HepG2 (cell line): ENCODE measurements at regions not wholly inside any gene's neighbourhood (a gene's known extent, or its start where the extent isn't known, plus 50 kb on each side); places are given as distances from the start of the nearest gene placed in this dataset.

Experiments
- HOXD1 ChIP-seq: sonication (generic); formaldehyde crosslinking; IDR thresholded peaks from 2 replicates; pipeline ENCODE4 v1.5.0; 2020; ENCODE audit warnings: missing genetic modification reagents
- MTA3 ChIP-seq: sonication (generic); formaldehyde crosslinking; IDR thresholded peaks from 2 replicates; pipeline ENCODE4 v1.4.0; 2020; ENCODE audit warnings: missing genetic modification reagents
- NCOA2 ChIP-seq: sonication (generic); formaldehyde crosslinking; IDR thresholded peaks from 2 replicates; pipeline ENCODE4 v1.8.0; 2022; ENCODE audit warnings: inconsistent platforms
- NFIC ChIP-seq: IDR thresholded peaks from 2 replicates; pipeline ENCODE4 v1.6.1; 2012; ENCODE audit warnings: mild to moderate bottlenecking, low read length, inconsistent platforms
- NR3C1 ChIP-seq: sonication (generic); formaldehyde crosslinking; IDR thresholded peaks from 2 replicates; pipeline ENCODE4 v1.4.0; 2020; ENCODE audit warnings: missing genetic modification reagents
- SAP130 ChIP-seq: IDR thresholded peaks from 2 replicates; pipeline ENCODE4 v1.6.1; 2016; ENCODE audit warnings: low read depth
- SIX4 ChIP-seq: sonication (generic); formaldehyde crosslinking; IDR thresholded peaks from 2 replicates; pipeline ENCODE4 v1.4.0; 2020; ENCODE audit warnings: missing genetic modification reagents
- TOE1 ChIP-seq: sonication (generic); formaldehyde crosslinking; IDR thresholded peaks from 2 replicates; pipeline ENCODE4 v1.4.0; 2020; ENCODE audit warnings: mild to moderate bottlenecking, missing genetic modification reagents
- ZFP36L1 ChIP-seq: sonication (generic); formaldehyde crosslinking; IDR thresholded peaks from 2 replicates; pipeline ENCODE4 v1.8.0; 2022; ENCODE audit warnings: mild to moderate bottlenecking, missing genetic modification reagents, moderate library complexity
- TF ChIP-seq, protein P1 (sequence below): sonication (generic); formaldehyde crosslinking; IDR thresholded peaks from 2 replicates; pipeline ENCODE4 v1.4.0; 2020; ENCODE audit warnings: missing genetic modification reagents
- TF ChIP-seq, protein P2 (sequence below): IDR thresholded peaks from 2 replicates; pipeline ENCODE4 v1.6.1; 2016; ENCODE audit warnings: mild to moderate bottlenecking
- TF ChIP-seq, protein P3 (sequence below): sonication (generic); formaldehyde crosslinking; IDR thresholded peaks from 2 replicates; pipeline ENCODE4 v1.5.0; 2020; ENCODE audit warnings: missing genetic modification reagents
- TF ChIP-seq, protein P4 (sequence below): sonication (generic); formaldehyde crosslinking; IDR thresholded peaks from 2 replicates; pipeline ENCODE4 v1.4.0; 2020; ENCODE audit warnings: missing genetic modification reagents
- TF ChIP-seq, protein P5 (sequence below), 2 experiments: fragments of 450-650 bp in 1 of 2; sonication (generic) in 1 of 2; formaldehyde crosslinking; IDR thresholded peaks; 2 replicates each; pipeline versions ENCODE4 v1.5.0 to v1.8.0; 2020 to 2022; ENCODE audit warnings: mild to moderate bottlenecking in 1 of 2, missing genetic modification reagents in 1 of 2
- TF ChIP-seq, protein P6 (sequence below): IDR thresholded peaks from 2 replicates; pipeline ENCODE4 v1.6.1; 2012; ENCODE audit warnings: low read depth, low read length, improper control_type of control experiment
- TF ChIP-seq, protein P7 (sequence below): sonication (generic); formaldehyde crosslinking; IDR thresholded peaks from 2 replicates; pipeline ENCODE4 v1.5.0; 2020; ENCODE audit warnings: missing genetic modification reagents, mild to moderate bottlenecking, borderline replicate concordance

DNA sequence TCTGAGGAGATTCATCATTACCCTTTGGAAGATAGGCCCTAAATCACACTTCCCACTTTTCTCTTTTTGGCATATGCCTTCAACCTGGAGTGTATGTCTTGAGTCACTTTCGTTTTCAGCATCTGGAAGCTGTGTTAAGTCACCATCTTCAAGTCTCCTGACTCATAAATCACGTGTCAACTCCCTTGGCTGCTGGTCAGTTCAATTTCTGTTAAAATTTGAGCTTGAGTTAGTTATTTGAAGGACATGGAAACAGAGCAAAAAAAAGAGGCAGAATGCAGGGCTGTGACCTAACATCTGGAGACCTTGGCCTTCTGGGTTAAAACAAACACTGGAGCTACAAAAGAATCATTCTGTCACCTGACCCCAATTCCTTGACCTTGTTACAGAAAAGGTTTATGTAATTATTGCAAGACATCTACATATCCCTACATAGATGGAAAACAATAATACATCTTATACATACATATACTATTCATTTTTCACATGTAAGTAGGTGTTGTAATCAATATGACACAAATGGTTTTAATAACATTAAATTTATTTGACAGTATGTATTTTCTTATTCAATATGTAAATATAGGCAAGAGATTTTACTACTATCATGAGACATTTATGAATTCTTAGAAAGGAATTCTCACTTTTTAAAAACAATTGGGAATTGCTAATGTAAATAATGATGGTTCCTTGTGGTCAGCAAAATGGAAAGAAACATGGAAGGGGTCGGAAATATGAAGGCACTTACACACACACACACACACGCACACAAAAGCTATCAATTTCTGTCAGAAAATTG lies 169.7 kb upstream of the PHYHIPL start (continued):
- TF ChIP-seq, protein P1, sequence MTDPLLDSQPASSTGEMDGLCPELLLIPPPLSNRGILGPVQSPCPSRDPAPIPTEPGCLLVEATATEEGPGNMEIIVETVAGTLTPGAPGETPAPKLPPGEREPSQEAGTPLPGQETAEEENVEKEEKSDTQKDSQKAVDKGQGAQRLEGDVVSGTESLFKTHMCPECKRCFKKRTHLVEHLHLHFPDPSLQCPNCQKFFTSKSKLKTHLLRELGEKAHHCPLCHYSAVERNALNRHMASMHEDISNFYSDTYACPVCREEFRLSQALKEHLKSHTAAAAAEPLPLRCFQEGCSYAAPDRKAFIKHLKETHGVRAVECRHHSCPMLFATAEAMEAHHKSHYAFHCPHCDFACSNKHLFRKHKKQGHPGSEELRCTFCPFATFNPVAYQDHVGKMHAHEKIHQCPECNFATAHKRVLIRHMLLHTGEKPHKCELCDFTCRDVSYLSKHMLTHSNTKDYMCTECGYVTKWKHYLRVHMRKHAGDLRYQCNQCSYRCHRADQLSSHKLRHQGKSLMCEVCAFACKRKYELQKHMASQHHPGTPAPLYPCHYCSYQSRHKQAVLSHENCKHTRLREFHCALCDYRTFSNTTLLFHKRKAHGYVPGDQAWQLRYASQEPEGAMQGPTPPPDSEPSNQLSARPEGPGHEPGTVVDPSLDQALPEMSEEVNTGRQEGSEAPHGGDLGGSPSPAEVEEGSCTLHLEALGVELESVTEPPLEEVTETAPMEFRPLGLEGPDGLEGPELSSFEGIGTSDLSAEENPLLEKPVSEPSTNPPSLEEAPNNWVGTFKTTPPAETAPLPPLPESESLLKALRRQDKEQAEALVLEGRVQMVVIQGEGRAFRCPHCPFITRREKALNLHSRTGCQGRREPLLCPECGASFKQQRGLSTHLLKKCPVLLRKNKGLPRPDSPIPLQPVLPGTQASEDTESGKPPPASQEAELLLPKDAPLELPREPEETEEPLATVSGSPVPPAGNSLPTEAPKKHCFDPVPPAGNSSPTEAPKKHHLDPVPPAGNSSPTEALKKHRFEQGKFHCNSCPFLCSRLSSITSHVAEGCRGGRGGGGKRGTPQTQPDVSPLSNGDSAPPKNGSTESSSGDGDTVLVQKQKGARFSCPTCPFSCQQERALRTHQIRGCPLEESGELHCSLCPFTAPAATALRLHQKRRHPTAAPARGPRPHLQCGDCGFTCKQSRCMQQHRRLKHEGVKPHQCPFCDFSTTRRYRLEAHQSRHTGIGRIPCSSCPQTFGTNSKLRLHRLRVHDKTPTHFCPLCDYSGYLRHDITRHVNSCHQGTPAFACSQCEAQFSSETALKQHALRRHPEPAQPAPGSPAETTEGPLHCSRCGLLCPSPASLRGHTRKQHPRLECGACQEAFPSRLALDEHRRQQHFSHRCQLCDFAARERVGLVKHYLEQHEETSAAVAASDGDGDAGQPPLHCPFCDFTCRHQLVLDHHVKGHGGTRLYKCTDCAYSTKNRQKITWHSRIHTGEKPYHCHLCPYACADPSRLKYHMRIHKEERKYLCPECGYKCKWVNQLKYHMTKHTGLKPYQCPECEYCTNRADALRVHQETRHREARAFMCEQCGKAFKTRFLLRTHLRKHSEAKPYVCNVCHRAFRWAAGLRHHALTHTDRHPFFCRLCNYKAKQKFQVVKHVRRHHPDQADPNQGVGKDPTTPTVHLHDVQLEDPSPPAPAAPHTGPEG (CRISPR knock-in tag) = 0 out of 2 replicates have a peak, but pooled peaks have one; percentile 18
- TF ChIP-seq, protein P2, sequence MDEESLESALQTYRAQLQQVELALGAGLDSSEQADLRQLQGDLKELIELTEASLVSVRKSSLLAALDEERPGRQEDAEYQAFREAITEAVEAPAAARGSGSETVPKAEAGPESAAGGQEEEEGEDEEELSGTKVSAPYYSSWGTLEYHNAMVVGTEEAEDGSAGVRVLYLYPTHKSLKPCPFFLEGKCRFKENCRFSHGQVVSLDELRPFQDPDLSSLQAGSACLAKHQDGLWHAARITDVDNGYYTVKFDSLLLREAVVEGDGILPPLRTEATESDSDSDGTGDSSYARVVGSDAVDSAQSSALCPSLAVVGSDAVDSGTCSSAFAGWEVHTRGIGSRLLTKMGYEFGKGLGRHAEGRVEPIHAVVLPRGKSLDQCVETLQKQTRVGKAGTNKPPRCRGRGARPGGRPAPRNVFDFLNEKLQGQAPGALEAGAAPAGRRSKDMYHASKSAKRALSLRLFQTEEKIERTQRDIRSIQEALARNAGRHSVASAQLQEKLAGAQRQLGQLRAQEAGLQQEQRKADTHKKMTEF (CRISPR knock-in tag) = peak; percentile 51
- TF ChIP-seq NCOA2 (CRISPR knock-in tag) (peak; percentile 98), NR3C1 (CRISPR knock-in tag) (no peak), TOE1 (CRISPR knock-in tag) (no peak), ZFP36L1 (CRISPR knock-in tag) (0 out of 2 replicates have a peak, but pooled peaks have one; percentile 68), HOXD1 (CRISPR knock-in tag) (0 out of 2 replicates have a peak, but pooled peaks have one; percentile 45), NFIC (peak; percentile 90), SIX4 (CRISPR knock-in tag) (peak; percentile 93), MTA3 (CRISPR knock-in tag) (no peak), SAP130 (CRISPR knock-in tag) (peak; percentile 27; the same call in 1 of the 2 replicates)
- TF ChIP-seq, protein P3, sequence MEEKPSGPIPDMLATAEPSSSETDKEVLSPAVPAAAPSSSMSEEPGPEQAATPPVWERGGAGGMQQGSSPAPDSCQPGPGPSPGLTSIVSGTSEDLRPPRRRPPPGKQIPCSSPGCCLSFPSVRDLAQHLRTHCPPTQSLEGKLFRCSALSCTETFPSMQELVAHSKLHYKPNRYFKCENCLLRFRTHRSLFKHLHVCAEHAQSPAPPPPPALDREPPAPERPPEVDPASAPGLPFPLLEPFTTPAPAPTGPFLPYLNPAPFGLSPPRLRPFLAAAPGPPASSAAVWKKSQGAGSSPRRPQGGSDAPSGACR = peak; percentile 55; the same call in 1 of the 2 replicates
- TF ChIP-seq, protein P4, sequence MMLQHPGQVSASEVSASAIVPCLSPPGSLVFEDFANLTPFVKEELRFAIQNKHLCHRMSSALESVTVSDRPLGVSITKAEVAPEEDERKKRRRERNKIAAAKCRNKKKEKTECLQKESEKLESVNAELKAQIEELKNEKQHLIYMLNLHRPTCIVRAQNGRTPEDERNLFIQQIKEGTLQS (CRISPR knock-in tag) = peak; percentile 55; the same call in 1 of the 2 replicates
- TF ChIP-seq, protein P5, sequence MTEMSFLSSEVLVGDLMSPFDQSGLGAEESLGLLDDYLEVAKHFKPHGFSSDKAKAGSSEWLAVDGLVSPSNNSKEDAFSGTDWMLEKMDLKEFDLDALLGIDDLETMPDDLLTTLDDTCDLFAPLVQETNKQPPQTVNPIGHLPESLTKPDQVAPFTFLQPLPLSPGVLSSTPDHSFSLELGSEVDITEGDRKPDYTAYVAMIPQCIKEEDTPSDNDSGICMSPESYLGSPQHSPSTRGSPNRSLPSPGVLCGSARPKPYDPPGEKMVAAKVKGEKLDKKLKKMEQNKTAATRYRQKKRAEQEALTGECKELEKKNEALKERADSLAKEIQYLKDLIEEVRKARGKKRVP (CRISPR knock-in tag; IDR thresholded peaks at IDR 0.05) = peak in 1 of 2 experiments; percentile 72; a peak in 2 of 4 replicates
- TF ChIP-seq, protein P6, sequence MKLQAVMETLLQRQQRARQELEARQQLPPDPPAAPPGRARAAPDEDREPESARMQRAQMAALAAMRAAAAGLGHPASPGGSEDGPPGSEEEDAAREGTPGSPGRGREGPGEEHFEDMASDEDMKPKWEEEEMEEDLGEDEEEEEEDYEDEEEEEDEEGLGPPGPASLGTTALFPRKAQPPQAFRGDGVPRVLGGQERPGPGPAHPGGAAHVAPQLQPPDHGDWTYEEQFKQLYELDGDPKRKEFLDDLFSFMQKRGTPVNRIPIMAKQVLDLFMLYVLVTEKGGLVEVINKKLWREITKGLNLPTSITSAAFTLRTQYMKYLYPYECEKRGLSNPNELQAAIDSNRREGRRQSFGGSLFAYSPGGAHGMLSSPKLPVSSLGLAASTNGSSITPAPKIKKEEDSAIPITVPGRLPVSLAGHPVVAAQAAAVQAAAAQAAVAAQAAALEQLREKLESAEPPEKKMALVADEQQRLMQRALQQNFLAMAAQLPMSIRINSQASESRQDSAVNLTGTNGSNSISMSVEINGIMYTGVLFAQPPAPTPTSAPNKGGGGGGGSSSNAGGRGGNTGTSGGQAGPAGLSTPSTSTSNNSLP = no peak
- TF ChIP-seq, protein P7, sequence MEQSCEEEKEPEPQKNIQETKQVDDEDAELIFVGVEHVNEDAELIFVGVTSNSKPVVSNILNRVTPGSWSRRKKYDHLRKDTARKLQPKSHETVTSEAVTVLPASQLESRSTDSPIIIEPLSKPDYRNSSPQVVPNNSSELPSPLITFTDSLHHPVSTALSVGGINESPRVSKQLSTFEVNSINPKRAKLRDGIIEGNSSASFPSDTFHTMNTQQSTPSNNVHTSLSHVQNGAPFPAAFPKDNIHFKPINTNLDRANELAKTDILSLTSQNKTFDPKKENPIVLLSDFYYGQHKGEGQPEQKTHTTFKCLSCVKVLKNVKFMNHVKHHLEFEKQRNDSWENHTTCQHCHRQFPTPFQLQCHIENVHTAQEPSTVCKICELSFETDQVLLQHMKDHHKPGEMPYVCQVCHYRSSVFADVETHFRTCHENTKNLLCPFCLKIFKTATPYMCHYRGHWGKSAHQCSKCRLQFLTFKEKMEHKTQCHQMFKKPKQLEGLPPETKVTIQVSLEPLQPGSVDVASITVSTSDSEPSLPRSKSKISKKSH (CRISPR knock-in tag) = no peak
